Liver (tissue), 8 donors: ENCODE measurements at regions not wholly inside any gene's neighbourhood (a gene's known extent, or its start where the extent isn't known, plus 50 kb on each side); places are given as distances from the start of the nearest gene placed in this dataset.

Source experiments
- DNase-seq: peaks from one replicate; pipeline ENCODE4 v3.0.0-alpha.2; 2017; ENCODE audit warnings: low spot score
- H3K27ac ChIP-seq, 2 donors: one replicate each; pipeline ENCODE4 v1.7.0; 2013; ENCODE audit warnings: inconsistent platforms in 2 of 2, low read length in 2 of 2, control low read depth in 1 of 2, low read depth in 1 of 2, mild to moderate bottlenecking in 1 of 2
- H3K27me3 ChIP-seq, 4 donors: one replicate each; pipeline versions ENCODE4 v1.6.1 to v1.7.0; 2013; ENCODE audit warnings: low read length in 3 of 4, inconsistent platforms in 1 of 4, mild to moderate bottlenecking in 1 of 4, moderate library complexity in 1 of 4; ENCODE audit not compliant: control insufficient read depth in 4 of 4, insufficient read depth in 4 of 4
- H3K36me3 ChIP-seq, 4 donors: one replicate each; pipeline versions ENCODE4 v1.6.1 to v1.7.0; 2013; ENCODE audit warnings: low read length in 3 of 4, mild to moderate bottlenecking in 3 of 4, low read depth in 1 of 4, moderate library complexity in 1 of 4; ENCODE audit not compliant: control insufficient read depth in 4 of 4, insufficient read depth in 3 of 4
- H3K4me1 ChIP-seq, 4 donors: one replicate each; pipeline versions ENCODE4 v1.6.1 to v1.7.0; 2013; ENCODE audit warnings: low read length in 3 of 4, mild to moderate bottlenecking in 3 of 4, moderate library complexity in 1 of 4; ENCODE audit not compliant: control insufficient read depth in 4 of 4, insufficient read depth in 4 of 4
- H3K4me3 ChIP-seq, 3 donors: one replicate each; pipeline versions ENCODE4 v1.6.1 to v1.7.0; 2013; ENCODE audit warnings: low read length in 3 of 3, control low read depth in 1 of 3, low read depth in 1 of 3, mild to moderate bottlenecking in 1 of 3
- H3K9ac ChIP-seq, 2 donors: one replicate each; pipeline ENCODE4 v1.7.0; 2013; ENCODE audit warnings: low read length in 2 of 2, mild to moderate bottlenecking in 2 of 2, moderate library complexity in 2 of 2, control low read depth in 1 of 2, low read depth in 1 of 2
- H3K9me3 ChIP-seq, 4 donors: one replicate each; pipeline versions ENCODE4 v1.6.1 to v1.7.0; 2013; ENCODE audit warnings: low read length in 3 of 4; ENCODE audit not compliant: control insufficient read depth in 4 of 4
- ATF3 ChIP-seq: IDR thresholded peaks from 2 replicates; pipeline ENCODE4 v1.6.1; 2016; ENCODE audit warnings: antibody characterized with exemption
- CTCF ChIP-seq: fragments of 150-350 bp; IDR thresholded peaks from 2 replicates; pipeline ENCODE4 v1.5.1; 2017; ENCODE audit warnings: improper control_type of control experiment, low read depth, low read length; ENCODE audit not compliant: missing input control
- EGR1 ChIP-seq, 2 donors: IDR thresholded peaks; 2 replicates each; pipeline ENCODE4 v1.6.1; 2016 to 2018; ENCODE audit warnings: antibody characterized with exemption in 2 of 2, low read depth in 2 of 2
- FOXA1 ChIP-seq: IDR thresholded peaks from 2 replicates; pipeline ENCODE4 v1.6.1; 2016; ENCODE audit warnings: antibody characterized with exemption
- FOXA2 ChIP-seq: IDR thresholded peaks from 2 replicates; pipeline ENCODE4 v1.6.1; 2016; ENCODE audit warnings: antibody characterized with exemption
- GABPA ChIP-seq, 2 donors: IDR thresholded peaks in 1 of 2; conservative IDR thresholded peaks in 1 of 2; 2 replicates each; pipeline ENCODE4 v1.6.1; 2016; ENCODE audit warnings: antibody characterized with exemption in 2 of 2, mild to moderate bottlenecking in 1 of 2, moderate library complexity in 1 of 2
- HNF4A ChIP-seq, 2 donors: conservative IDR thresholded peaks; 2 replicates each; pipeline ENCODE4 v1.6.1; 2016; ENCODE audit warnings: antibody characterized with exemption in 2 of 2, mild to moderate bottlenecking in 2 of 2
- HNF4G ChIP-seq: IDR thresholded peaks from 2 replicates; pipeline ENCODE4 v1.6.1; 2016; ENCODE audit warnings: antibody characterized with exemption
- JUND ChIP-seq, 2 donors: IDR thresholded peaks; 2 replicates each; pipeline ENCODE4 v1.6.1; 2016; ENCODE audit warnings: antibody characterized with exemption in 2 of 2
- MAX ChIP-seq: IDR thresholded peaks from 2 replicates; pipeline ENCODE4 v1.6.1; 2016; ENCODE audit warnings: antibody characterized with exemption
- NR2F2 ChIP-seq: IDR thresholded peaks from 2 replicates; pipeline ENCODE4 v1.6.1; 2016; ENCODE audit warnings: antibody characterized with exemption
- RAD21 ChIP-seq, 2 donors: IDR thresholded peaks; 2 replicates each; pipeline ENCODE4 v1.6.1; 2016; ENCODE audit warnings: antibody characterized with exemption in 2 of 2, mild to moderate bottlenecking in 2 of 2
- REST ChIP-seq: IDR thresholded peaks from 2 replicates; pipeline ENCODE4 v1.6.1; 2016; ENCODE audit warnings: antibody characterized with exemption, mild to moderate bottlenecking
- RXRA ChIP-seq, 2 donors: IDR thresholded peaks; 2 replicates each; pipeline ENCODE4 v1.6.1; 2017 to 2018; ENCODE audit warnings: antibody characterized with exemption in 2 of 2, mild to moderate bottlenecking in 1 of 2
- SP1 ChIP-seq: IDR thresholded peaks from 2 replicates; pipeline ENCODE4 v1.6.1; 2018; ENCODE audit warnings: antibody characterized with exemption, mild to moderate bottlenecking
- TAF1 ChIP-seq: conservative IDR thresholded peaks from 2 replicates; pipeline ENCODE4 v1.6.1; 2016; ENCODE audit warnings: antibody characterized with exemption, mild to moderate bottlenecking
- YY1 ChIP-seq: IDR thresholded peaks from 2 replicates; pipeline ENCODE4 v1.6.1; 2016; ENCODE audit warnings: antibody characterized with exemption, mild to moderate bottlenecking
- ZBTB33 ChIP-seq: IDR thresholded peaks from 2 replicates; pipeline ENCODE4 v1.6.1; 2016; ENCODE audit warnings: antibody characterized with exemption
- WGBS: extraction: QIAGEN DNeasy Blood & Tissue Kit; methylation state at CpG from one replicate; pipeline ENCODE4 v1.1.7; 2013; 5-methylcytosine and 5-hydroxymethylcytosine counted together
- donor health status: healthy.
- donor health status: healthy.
- donor health status: healthy.
- donor health status: healthy.
- donor health status: healthy.

- DNase-seq: no peak
- Histone ChIP-seq H3K36me3 (no peaks in the 10 kb centered on the region), H3K9me3 (no peaks in the 10 kb centered on the region), H3K27ac (no peak overlapping the region), H3K27me3 (no peaks in the 10 kb centered on the region), H3K4me1 (peaks cover 7 to 9% (median 9%) of the 10 kb centered on the region in 4 donors), H3K9ac (no peak overlapping the region), H3K4me3 (no peak overlapping the region)
- TF ChIP-seq FOXA1: no peak
- no peak for TF ChIP-seq ATF3
- TF ChIP-seq NR2F2: no peak
- TF ChIP-seq CTCF: no peak
- TF ChIP-seq EGR1 (IDR thresholded peaks at IDR 0.05; ENCODE audit: low read depth in 2 of 2): no peak
- TF ChIP-seq JUND (IDR thresholded peaks at IDR 0.05): no peak
- no peak for TF ChIP-seq FOXA2
Measured at GRCh38 chr13:40331802-40332201, 334.6 kb downstream of the FOXO1 start.

GRCh38 chr13:40333226-40333625 is 333.2 kb downstream of the FOXO1 start:
- no peak for DNase-seq
- no peak overlapping the region for H3K9ac ChIP-seq
- no peaks in the 10 kb centered on the region for H3K9me3 ChIP-seq
- 98% methylated on average over 4 of the region's 4 CpGs for WGBS
- H3K36me3 ChIP-seq: no peaks in the 10 kb centered on the region
- H3K4me1 ChIP-seq: peaks cover 13 to 18% (median 13%) of the 10 kb centered on the region in 4 donors
- H3K27me3 ChIP-seq: no peaks in the 10 kb centered on the region
- no peak overlapping the region for H3K4me3 ChIP-seq
- no peak for TF ChIP-seq NR2F2
- no peak for TF ChIP-seq REST
- no peak for TF ChIP-seq FOXA2
- TF ChIP-seq CTCF: no peak
- TF ChIP-seq YY1: no peak
- no peak for TF ChIP-seq TAF1
- no peak for TF ChIP-seq ZBTB33
- TF ChIP-seq RXRA (IDR thresholded peaks at IDR 0.05): no peak
- TF ChIP-seq ATF3: no peak
- TF ChIP-seq JUND (IDR thresholded peaks at IDR 0.05): no peak
- TF ChIP-seq EGR1 (IDR thresholded peaks at IDR 0.05; ENCODE audit: low read depth in 2 of 2): no peak
- TF ChIP-seq RAD21 (IDR thresholded peaks at IDR 0.05): no peak
- no peak for TF ChIP-seq SP1
- no peak for TF ChIP-seq FOXA1
- no peak for TF ChIP-seq GABPA (IDR thresholded peaks at IDR 0.05 in 1 of 2, conservative IDR thresholded peaks at IDR 0.05 in 1 of 2)
- TF ChIP-seq HNF4G: no peak
- TF ChIP-seq HNF4A (conservative IDR thresholded peaks at IDR 0.05): no peak
- TF ChIP-seq MAX: no peak
- H3K27ac ChIP-seq: no peak overlapping the region
